ENCODE measurements at regions not wholly inside any gene's neighbourhood (a gene's known extent, or its start where the extent isn't known, plus 50 kb on each side); places are given as distances from the start of the nearest gene placed in this dataset.

DNA sequence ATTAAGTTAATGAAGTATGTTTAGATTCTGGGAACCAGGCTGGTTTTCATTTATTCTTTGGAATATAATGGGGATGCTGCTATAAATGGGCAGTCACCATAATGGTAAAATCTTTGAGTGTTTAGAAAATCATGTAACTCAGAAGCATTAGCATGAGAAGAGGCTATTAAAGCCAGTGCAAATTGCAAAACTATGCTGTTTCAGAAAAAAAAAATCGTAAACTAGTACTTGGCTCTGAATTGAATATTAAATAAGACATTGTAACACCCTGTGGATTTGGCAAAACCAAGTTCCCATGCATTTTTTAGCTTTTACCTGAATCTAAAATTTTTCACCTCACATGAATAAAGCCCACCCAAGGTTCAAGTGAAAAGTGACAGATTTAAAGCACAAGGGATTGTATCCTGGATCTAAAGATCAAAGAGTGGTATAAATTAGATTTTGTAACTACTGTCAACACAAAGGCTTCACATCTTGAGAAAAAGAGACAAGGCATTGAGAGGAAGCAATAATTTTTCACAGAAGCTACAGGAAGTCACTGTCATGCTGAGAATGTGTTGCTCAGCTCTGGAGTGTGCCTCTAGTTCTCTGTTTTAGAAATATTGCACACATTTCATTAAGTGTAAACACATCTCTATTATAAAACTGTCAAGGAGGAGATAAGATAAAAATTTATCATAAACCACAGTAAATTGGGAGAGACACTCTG is 142.2 kb downstream of the ABCA8 start:
- TF ChIP-seq, protein P1, sequence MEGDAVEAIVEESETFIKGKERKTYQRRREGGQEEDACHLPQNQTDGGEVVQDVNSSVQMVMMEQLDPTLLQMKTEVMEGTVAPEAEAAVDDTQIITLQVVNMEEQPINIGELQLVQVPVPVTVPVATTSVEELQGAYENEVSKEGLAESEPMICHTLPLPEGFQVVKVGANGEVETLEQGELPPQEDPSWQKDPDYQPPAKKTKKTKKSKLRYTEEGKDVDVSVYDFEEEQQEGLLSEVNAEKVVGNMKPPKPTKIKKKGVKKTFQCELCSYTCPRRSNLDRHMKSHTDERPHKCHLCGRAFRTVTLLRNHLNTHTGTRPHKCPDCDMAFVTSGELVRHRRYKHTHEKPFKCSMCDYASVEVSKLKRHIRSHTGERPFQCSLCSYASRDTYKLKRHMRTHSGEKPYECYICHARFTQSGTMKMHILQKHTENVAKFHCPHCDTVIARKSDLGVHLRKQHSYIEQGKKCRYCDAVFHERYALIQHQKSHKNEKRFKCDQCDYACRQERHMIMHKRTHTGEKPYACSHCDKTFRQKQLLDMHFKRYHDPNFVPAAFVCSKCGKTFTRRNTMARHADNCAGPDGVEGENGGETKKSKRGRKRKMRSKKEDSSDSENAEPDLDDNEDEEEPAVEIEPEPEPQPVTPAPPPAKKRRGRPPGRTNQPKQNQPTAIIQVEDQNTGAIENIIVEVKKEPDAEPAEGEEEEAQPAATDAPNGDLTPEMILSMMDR (IDR thresholded peaks at IDR 0.05), result no peak
- H3K4me1 ChIP-seq, result peaks cover 0 to 6% of the 10 kb centered on the region in 2 donors
- no peak for DNase-seq (ENCODE audit: low spot score)
- H3K27ac ChIP-seq, result no peak overlapping the region
- peaks cover 0 to 7% of the 10 kb centered on the region in 2 donors for H3K9me3 ChIP-seq
- H3K4me3 ChIP-seq, result no peak overlapping the region
- H3K36me3 ChIP-seq, result no peaks in the 10 kb centered on the region
- no peaks in the 10 kb centered on the region for H3K27me3 ChIP-seq

DNA sequence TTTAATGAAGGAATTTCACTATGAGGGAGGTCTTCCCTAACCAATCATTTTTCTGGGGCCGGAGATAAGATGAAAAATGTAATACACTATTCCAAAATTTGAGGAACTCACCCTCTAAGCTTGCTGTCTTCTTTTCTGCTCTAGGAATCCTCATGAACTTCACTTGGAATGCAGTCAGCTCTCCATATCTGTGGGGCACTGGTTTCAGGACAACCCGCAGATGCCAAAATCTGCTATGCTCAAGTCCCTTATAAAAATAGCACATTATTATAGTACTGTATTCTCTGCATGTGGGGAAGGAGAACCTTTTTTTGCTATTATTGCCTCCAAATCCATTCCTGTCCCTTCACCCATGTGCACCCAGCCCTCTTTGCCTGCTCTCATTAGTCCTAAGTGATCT is 146.0 kb downstream of the ABCA8 start:
- no peak overlapping the region for H3K27ac ChIP-seq
- DNase-seq (ENCODE audit: low spot score), result no peak
- H3K4me1 ChIP-seq, result peaks cover 0 to 11% of the 10 kb centered on the region in 2 donors
- H3K4me3 ChIP-seq, result no peak overlapping the region
- H3K27me3 ChIP-seq, result no peaks in the 10 kb centered on the region
- H3K9me3 ChIP-seq, result peaks cover 0 to 7% of the 10 kb centered on the region in 2 donors
- TF ChIP-seq, protein P1 (IDR thresholded peaks at IDR 0.05), result no peak
- H3K36me3 ChIP-seq, result no peaks in the 10 kb centered on the region

DNA sequence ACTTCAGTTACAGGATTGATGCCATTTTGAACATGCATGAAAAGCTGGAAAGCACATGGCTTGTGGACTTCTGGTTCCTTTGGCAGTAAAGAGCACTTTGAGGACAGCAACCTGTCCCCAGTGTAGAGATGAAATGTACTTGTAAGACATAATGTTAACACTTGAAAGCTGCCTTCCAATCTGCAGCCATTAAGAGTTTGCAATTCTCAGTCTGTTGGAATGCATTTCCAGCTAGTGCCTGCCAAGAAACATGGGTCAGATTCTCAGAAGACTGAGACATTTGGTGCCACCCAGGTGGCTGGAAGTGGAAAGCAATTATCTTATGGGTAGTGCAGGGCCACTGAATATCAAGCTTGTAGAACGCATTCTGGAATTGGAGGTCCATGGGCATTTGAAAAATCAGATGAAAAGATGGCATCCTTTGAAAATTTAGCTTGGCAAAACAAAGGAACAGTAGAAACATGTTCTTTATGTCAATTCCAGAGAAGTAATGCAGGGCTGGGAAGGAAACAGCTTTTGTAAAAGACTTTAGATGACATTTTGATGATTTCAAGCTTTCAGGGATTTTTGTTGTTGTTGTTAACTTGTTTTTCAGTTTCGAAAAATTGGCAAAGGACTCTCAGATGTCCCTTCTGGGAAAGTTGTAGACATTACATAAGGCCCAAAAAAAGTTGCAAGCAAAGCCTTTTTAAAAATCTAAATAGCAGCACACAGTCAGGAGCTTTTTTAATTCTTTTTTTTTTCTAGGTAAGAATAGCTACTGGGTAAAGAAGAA is 147.0 kb downstream of the ABCA8 start:
- H3K4me3 ChIP-seq, result no peak overlapping the region
- peaks cover 0 to 9% of the 10 kb centered on the region in 2 donors for H3K4me1 ChIP-seq
- no peak overlapping the region for H3K27ac ChIP-seq
- no peaks in the 10 kb centered on the region for H3K27me3 ChIP-seq
- peaks cover 0 to 7% of the 10 kb centered on the region in 2 donors for H3K9me3 ChIP-seq
- no peak for DNase-seq (ENCODE audit: low spot score)
- TF ChIP-seq, protein P1 (IDR thresholded peaks at IDR 0.05), result no peak
- H3K36me3 ChIP-seq, result no peaks in the 10 kb centered on the region

DNA sequence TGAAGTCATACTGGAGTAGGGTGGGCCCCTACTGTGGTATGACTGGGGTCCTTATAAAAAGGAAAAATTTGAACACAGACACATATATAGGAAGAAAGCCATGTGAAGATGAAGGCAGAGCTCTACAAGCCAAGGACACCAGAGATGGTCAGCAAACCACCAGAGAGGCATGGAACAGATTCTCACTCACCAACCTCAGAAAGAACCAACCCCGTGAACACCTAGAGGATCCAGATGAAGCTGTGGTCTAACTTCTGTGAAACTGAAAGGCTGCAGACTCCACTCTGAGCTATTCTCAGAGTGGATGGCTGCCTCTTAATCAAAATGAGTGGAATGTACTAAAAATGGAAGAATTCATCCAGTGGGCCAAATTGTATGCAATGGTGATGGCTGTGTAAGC is 149.6 kb downstream of the ABCA8 start:
- Histone ChIP-seq H3K9me3 (no peaks in the 10 kb centered on the region), H3K4me3 (no peak overlapping the region), H3K27me3 (no peaks in the 10 kb centered on the region), H3K4me1 (peaks cover 0 to 7% of the 10 kb centered on the region in 2 donors), H3K27ac (no peak overlapping the region), H3K36me3 (no peaks in the 10 kb centered on the region)
- TF ChIP-seq, protein P1 (IDR thresholded peaks at IDR 0.05), result no peak
- DNase-seq (ENCODE audit: low spot score), result no peak

DNA sequence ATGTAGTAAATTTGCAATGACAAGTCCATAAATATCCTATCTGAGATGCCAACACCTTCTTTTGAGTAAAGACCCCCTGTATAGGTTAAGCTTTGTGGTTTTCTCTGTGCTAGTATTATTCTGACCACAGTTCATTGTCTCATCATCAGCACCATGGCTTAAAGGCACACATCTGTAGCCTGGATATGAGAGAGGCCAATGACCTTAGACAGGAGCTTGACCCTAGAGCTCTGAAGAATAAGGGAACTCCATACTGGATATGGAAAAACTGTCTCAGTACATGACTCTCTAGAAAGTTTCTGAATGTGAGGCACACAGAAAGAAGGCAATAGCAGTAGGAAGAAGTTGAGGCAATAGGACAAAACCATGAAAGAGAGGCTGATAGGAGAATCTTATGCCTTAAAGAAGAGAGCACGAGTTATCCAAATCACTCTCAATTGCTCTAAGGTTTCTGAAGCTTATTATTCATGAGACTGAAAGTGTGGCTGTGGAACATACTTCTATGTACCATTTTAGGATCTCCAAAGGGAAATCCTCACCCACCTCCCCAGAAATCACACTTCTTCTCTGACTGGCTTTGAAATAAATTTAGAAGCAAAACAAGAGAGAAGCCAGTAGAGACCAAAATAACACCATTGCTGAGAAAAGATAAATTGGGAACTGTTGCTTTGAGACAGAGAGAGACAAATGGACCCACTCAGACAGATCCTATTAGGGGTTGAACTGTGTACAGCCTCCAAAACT is 150.2 kb downstream of the ABCA8 start:
- Histone ChIP-seq H3K4me1 (peaks cover 0 to 7% of the 10 kb centered on the region in 2 donors), H3K27me3 (no peaks in the 10 kb centered on the region), H3K27ac (no peak overlapping the region), H3K36me3 (no peaks in the 10 kb centered on the region), H3K9me3 (no peaks in the 10 kb centered on the region), H3K4me3 (no peak overlapping the region)
- TF ChIP-seq, protein P1 (IDR thresholded peaks at IDR 0.05), result no peak
- DNase-seq (ENCODE audit: low spot score), result no peak

Data from right atrium auricular region (tissue), 2 donors.